Brain microvascular endothelial cell (primary cell): ENCODE measurements at regions not wholly inside any gene's neighbourhood (a gene's known extent, or its start where the extent isn't known, plus 50 kb on each side); places are given as distances from the start of the nearest gene placed in this dataset.

ENCODE experiments used
- DNase-seq: peaks from one replicate; pipeline ENCODE4 v3.0.0-alpha.2; 2020
- H3K27ac ChIP-seq: fragments of 250-450 bp; sonication (Bioruptor Pico); 2 replicates; pipeline ENCODE4 v1.5.1; 2020; ENCODE audit warnings: mild to moderate bottlenecking, moderate library complexity
- H3K27me3 ChIP-seq: fragments of 250-450 bp; sonication (Bioruptor Pico); replicated peaks from 2 replicates; pipeline ENCODE4 v1.5.1; 2020; ENCODE audit warnings: mild to moderate bottlenecking
- H3K36me3 ChIP-seq: fragments of 250-450 bp; sonication (Bioruptor Pico); replicated peaks from 2 replicates; pipeline ENCODE4 v1.5.1; 2020; ENCODE audit warnings: mild to moderate bottlenecking
- H3K4me3 ChIP-seq: 2 replicates; pipeline ENCODE4 v1.5.1; 2011; ENCODE audit warnings: low read depth, mild to moderate bottlenecking, control low read depth, low read length, moderate library complexity
- in situ Hi-C: cut with HindIII; loops from 2 replicates; pipeline ENCODE4 v1.10.0; 2017; ENCODE audit warnings: low sequenced_read_pairs, low pct_ligation_motif_present
- TF ChIP-seq, protein P1 (sequence below): IDR thresholded peaks from 2 replicates; pipeline ENCODE4 v1.5.1; 2011; ENCODE audit warnings: low read depth, mild to moderate bottlenecking, moderate library complexity, low read length, control low read depth, inconsistent platforms; ENCODE audit errors: missing control alignments

GRCh38 chr2:191508738-191509137 is 169.2 kb upstream of the NABP1 start:
- Histone ChIP-seq H3K27ac (no peak overlapping the region), H3K4me3 (no peak overlapping the region), H3K27me3 (no peaks in the 10 kb centered on the region), H3K36me3 (no peaks in the 10 kb centered on the region)
- TF ChIP-seq, protein P1, sequence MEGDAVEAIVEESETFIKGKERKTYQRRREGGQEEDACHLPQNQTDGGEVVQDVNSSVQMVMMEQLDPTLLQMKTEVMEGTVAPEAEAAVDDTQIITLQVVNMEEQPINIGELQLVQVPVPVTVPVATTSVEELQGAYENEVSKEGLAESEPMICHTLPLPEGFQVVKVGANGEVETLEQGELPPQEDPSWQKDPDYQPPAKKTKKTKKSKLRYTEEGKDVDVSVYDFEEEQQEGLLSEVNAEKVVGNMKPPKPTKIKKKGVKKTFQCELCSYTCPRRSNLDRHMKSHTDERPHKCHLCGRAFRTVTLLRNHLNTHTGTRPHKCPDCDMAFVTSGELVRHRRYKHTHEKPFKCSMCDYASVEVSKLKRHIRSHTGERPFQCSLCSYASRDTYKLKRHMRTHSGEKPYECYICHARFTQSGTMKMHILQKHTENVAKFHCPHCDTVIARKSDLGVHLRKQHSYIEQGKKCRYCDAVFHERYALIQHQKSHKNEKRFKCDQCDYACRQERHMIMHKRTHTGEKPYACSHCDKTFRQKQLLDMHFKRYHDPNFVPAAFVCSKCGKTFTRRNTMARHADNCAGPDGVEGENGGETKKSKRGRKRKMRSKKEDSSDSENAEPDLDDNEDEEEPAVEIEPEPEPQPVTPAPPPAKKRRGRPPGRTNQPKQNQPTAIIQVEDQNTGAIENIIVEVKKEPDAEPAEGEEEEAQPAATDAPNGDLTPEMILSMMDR, result no peak
- DNase-seq, result no peak
- in situ Hi-C loops, result no loop called here

DNA sequence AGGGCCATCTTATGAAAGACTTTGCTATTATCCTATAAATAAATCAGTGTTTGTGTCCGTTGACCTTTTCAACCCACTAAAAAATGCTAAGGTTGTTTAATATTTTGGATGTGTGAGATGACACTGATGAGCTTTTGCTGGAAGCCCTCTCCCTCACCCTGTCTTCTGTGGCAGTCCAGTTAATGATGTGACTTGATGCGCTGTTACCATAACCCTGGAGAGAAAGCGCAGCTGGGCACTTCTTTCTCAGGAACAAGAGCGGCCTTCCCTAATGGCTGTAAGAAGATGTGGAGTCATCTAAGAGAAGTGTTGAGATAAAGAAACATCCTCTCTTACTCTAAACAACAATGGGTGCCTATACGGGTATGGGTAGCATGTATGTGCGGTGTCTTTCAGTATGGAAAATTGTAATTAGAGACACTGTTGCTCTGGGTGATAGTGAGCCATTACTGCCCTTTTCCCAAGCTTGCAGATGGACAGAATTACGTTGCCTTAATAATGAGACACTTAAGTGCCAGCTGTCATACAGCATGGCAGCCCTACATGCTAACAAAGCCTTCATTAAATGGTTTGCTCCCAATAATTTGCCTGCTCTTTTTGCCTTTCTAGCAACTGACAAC is 165.6 kb upstream of the NABP1 start:
- no peaks in the 10 kb centered on the region for H3K36me3 ChIP-seq
- H3K4me3 ChIP-seq, result no peak overlapping the region
- H3K27me3 ChIP-seq, result no peaks in the 10 kb centered on the region
- no peak for DNase-seq
- TF ChIP-seq, protein P1, result no peak
- no peak overlapping the region for H3K27ac ChIP-seq
- in situ Hi-C loops, result no loop called here

GRCh38 chr2:191512874-191513273 is 165.1 kb upstream of the NABP1 start:
- in situ Hi-C loops, result no loop called here
- Histone ChIP-seq H3K36me3 (no peaks in the 10 kb centered on the region), H3K4me3 (no peak overlapping the region), H3K27ac (no peak overlapping the region), H3K27me3 (no peaks in the 10 kb centered on the region)
- TF ChIP-seq, protein P1, result no peak
- DNase-seq, result no peak

GRCh38 chr2:191514613-191515012 is 163.3 kb upstream of the NABP1 start:
- TF ChIP-seq, protein P1, result no peak
- in situ Hi-C loops, result no loop called here
- Histone ChIP-seq H3K4me3 (no peak overlapping the region), H3K36me3 (no peaks in the 10 kb centered on the region), H3K27me3 (no peaks in the 10 kb centered on the region), H3K27ac (no peak overlapping the region)
- no peak for DNase-seq

GRCh38 chr2:191515551-191515950 is 162.4 kb upstream of the NABP1 start:
- TF ChIP-seq, protein P1, result no peak
- Histone ChIP-seq H3K36me3 (no peaks in the 10 kb centered on the region), H3K27me3 (no peaks in the 10 kb centered on the region), H3K4me3 (no peak overlapping the region), H3K27ac (no peak overlapping the region)
- DNase-seq, result no peak
- in situ Hi-C loops, result no loop called here

DNA sequence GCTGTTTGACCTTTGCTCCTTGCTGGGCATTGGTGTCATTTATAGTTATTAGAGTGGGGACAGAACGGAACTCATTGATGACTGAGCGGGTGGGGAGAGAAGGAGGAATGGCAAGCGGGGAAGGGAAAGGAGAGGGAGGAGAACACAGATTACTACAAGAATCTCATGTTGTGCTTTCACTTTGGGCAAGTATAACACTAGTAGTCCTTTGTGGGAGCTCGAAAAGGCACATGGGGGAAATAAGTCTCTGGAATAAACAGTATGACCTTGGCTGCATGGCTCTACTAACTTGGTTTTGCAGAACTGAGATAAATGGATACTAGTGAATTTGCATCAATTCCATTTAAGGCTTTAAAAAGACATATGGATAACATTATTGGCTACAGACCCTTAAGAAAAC is 161.7 kb upstream of the NABP1 start:
- Histone ChIP-seq H3K4me3 (no peak overlapping the region), H3K27me3 (no peaks in the 10 kb centered on the region), H3K36me3 (no peaks in the 10 kb centered on the region), H3K27ac (no peak overlapping the region)
- in situ Hi-C loops, result no loop called here
- TF ChIP-seq, protein P1, result no peak
- DNase-seq, result no peak
